GM06990 (cell line): ENCODE measurements at regions not wholly inside any gene's neighbourhood (a gene's known extent, or its start where the extent isn't known, plus 50 kb on each side); places are given as distances from the start of the nearest gene placed in this dataset.

ENCODE experiments used
- DNase-seq: peaks from one replicate; pipeline ENCODE4 v3.0.0-alpha.2; 2011; ENCODE audit not compliant: insufficient read length; ENCODE audit errors: extremely low read depth
- H3K27me3 ChIP-seq: replicated peaks from 2 replicates; pipeline ENCODE4 v1.6.0; 2011; ENCODE audit warnings: low read length; ENCODE audit not compliant: control insufficient read depth, insufficient read depth
- H3K36me3 ChIP-seq: 2 replicates; pipeline ENCODE4 v1.5.1; 2011; ENCODE audit warnings: low read length; ENCODE audit not compliant: control insufficient read depth, insufficient read depth
- H3K4me3 ChIP-seq: replicated peaks from 2 replicates; pipeline ENCODE4 v1.5.1; 2011; ENCODE audit warnings: low read depth, mild to moderate bottlenecking, control low read depth, low read length
- TF ChIP-seq, protein P1 (sequence below): IDR thresholded peaks from 2 replicates; pipeline ENCODE4 v1.5.1; 2011; ENCODE audit warnings: low read length, control low read depth, mild to moderate bottlenecking, inconsistent platforms; ENCODE audit not compliant: insufficient read depth, poor library complexity, severe bottlenecking

DNA sequence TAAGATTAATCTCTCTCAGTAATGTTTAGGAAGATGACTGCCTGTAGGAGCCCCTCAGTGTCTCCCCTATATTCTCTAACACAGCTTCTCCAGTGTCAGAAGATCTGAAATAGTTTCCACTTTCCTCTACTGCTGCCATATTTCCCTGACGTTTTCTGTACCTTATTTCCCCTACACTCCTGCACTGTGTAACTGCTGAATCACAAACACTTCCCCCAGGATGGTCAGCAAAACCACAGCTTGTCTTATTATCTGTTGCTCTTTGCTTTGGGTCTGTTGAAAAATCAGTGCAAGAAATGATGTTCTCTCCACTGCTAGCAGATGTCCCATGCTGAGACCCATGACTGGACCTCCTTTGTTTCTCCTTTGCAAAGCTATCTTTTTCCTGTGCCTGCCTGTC lies 441.7 kb downstream of the EPHA4 start:
- TF ChIP-seq, protein P1, sequence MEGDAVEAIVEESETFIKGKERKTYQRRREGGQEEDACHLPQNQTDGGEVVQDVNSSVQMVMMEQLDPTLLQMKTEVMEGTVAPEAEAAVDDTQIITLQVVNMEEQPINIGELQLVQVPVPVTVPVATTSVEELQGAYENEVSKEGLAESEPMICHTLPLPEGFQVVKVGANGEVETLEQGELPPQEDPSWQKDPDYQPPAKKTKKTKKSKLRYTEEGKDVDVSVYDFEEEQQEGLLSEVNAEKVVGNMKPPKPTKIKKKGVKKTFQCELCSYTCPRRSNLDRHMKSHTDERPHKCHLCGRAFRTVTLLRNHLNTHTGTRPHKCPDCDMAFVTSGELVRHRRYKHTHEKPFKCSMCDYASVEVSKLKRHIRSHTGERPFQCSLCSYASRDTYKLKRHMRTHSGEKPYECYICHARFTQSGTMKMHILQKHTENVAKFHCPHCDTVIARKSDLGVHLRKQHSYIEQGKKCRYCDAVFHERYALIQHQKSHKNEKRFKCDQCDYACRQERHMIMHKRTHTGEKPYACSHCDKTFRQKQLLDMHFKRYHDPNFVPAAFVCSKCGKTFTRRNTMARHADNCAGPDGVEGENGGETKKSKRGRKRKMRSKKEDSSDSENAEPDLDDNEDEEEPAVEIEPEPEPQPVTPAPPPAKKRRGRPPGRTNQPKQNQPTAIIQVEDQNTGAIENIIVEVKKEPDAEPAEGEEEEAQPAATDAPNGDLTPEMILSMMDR, result no peak
- no peaks in the 10 kb centered on the region for H3K36me3 ChIP-seq
- no peaks in the 10 kb centered on the region for H3K27me3 ChIP-seq
- no peak overlapping the region for H3K4me3 ChIP-seq
- no peak for DNase-seq

DNA sequence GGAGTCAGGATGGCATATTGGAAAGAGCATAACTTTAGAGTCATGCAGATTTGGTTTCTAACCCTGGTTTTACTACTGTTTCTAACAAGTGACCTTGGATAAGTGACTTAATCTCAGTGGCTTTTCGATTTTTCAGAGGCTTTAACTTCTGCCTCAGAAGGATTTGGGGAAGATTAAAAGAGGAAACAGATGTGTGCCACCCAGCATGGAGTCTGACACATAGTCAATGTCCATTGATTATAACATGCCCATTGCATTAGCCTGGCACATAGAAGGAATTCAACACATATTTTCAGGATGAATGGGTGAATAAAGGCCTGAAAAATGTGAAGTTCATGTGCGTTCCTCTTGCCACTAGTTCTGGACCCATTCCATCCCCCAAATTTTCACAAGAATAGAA lies 438.2 kb downstream of the EPHA4 start:
- no peaks in the 10 kb centered on the region for H3K36me3 ChIP-seq
- no peak for DNase-seq
- no peak overlapping the region for H3K4me3 ChIP-seq
- H3K27me3 ChIP-seq, result no peaks in the 10 kb centered on the region
- TF ChIP-seq, protein P1, result no peak

GRCh38 chr2:221134718-221135117 lies 437.4 kb downstream of the EPHA4 start:
- DNase-seq, result no peak
- TF ChIP-seq, protein P1, result no peak
- H3K36me3 ChIP-seq, result no peaks in the 10 kb centered on the region

GRCh38 chr2:221135699-221136098 lies 436.4 kb downstream of the EPHA4 start:
- DNase-seq, result no peak
- H3K27me3 ChIP-seq, result no peaks in the 10 kb centered on the region
- no peaks in the 10 kb centered on the region for H3K36me3 ChIP-seq
- TF ChIP-seq, protein P1, result no peak
- H3K4me3 ChIP-seq, result no peak overlapping the region

More at GRCh38 chr2:221134718-221135117, 437.4 kb downstream of the EPHA4 start:
- Histone ChIP-seq H3K4me3 (no peak overlapping the region), H3K27me3 (no peaks in the 10 kb centered on the region)

GRCh38 chr2:221137385-221137784 lies 434.7 kb downstream of the EPHA4 start:
- TF ChIP-seq, protein P1, result no peak
- Histone ChIP-seq H3K4me3 (no peak overlapping the region), H3K36me3 (no peaks in the 10 kb centered on the region), H3K27me3 (no peaks in the 10 kb centered on the region)
- DNase-seq, result no peak

- Histone ChIP-seq H3K27me3 (no peaks in the 10 kb centered on the region), H3K4me3 (no peak overlapping the region), H3K36me3 (no peaks in the 10 kb centered on the region)
- DNase-seq, result no peak
- TF ChIP-seq, protein P1, result no peak
Observed at GRCh38 chr2:221142341-221142740, 429.8 kb downstream of the EPHA4 start.
